BE2C (cell line): ENCODE measurements at regions not wholly inside any gene's neighbourhood (a gene's known extent, or its start where the extent isn't known, plus 50 kb on each side); places are given as distances from the start of the nearest gene placed in this dataset.

Experiments
- DNase-seq: peaks from one replicate; pipeline ENCODE4 v3.0.0-alpha.2; 2020
- H3K27me3 ChIP-seq: fragments of 250-450 bp; sonication (Bioruptor Pico); 2 replicates; pipeline ENCODE4 v1.5.1; 2020; ENCODE audit warnings: mild to moderate bottlenecking
- H3K36me3 ChIP-seq: fragments of 250-450 bp; sonication (Bioruptor Pico); 2 replicates; pipeline ENCODE4 v1.5.1; 2020; ENCODE audit warnings: mild to moderate bottlenecking
- H3K4me1 ChIP-seq: fragments of 250-450 bp; sonication (Bioruptor Pico); 2 replicates; pipeline ENCODE4 v1.5.1; 2020
- H3K4me3 ChIP-seq: 2 replicates; pipeline ENCODE4 v1.5.1; 2011; ENCODE audit warnings: low read depth, low read length
- H3K9me3 ChIP-seq: fragments of 250-450 bp; sonication (Bioruptor Pico); 2 replicates; pipeline ENCODE4 v1.5.1; 2020
- CTCF ChIP-seq: IDR thresholded peaks from 2 replicates; pipeline ENCODE4 v1.5.1; 2012; ENCODE audit warnings: mild to moderate bottlenecking, low read depth, low read length

GRCh38 chr7:26071622-26072456 is 80.2 kb upstream of the NFE2L3 start:
- no peak for DNase-seq
- Histone ChIP-seq H3K9me3 (no peaks in the 10 kb centered on the region), H3K4me3 (no peak overlapping the region), H3K4me1 (no peaks in the 10 kb centered on the region), H3K36me3 (no peaks in the 10 kb centered on the region), H3K27me3 (peaks cover 25% of the 10 kb centered on the region)
- TF ChIP-seq CTCF: no peak

GRCh38 chr7:26073041-26073440 is 79.0 kb upstream of the NFE2L3 start:
- TF ChIP-seq CTCF: no peak
- Histone ChIP-seq H3K36me3 (no peaks in the 10 kb centered on the region), H3K9me3 (no peaks in the 10 kb centered on the region), H3K4me1 (no peaks in the 10 kb centered on the region), H3K27me3 (peaks cover 27% of the 10 kb centered on the region), H3K4me3 (no peak overlapping the region)
- no peak for DNase-seq

- no peak for DNase-seq
Observed at GRCh38 chr7:26074919-26075318, 77.1 kb upstream of the NFE2L3 start.

GRCh38 chr7:26076691-26077090 is 75.3 kb upstream of the NFE2L3 start:
- H3K4me1 ChIP-seq: no peaks in the 10 kb centered on the region
- no peak for TF ChIP-seq CTCF
- H3K36me3 ChIP-seq: no peaks in the 10 kb centered on the region
- peaks cover 54% of the 10 kb centered on the region for H3K27me3 ChIP-seq
- H3K9me3 ChIP-seq: no peaks in the 10 kb centered on the region
- DNase-seq: no peak
- no peak overlapping the region for H3K4me3 ChIP-seq

More at GRCh38 chr7:26074919-26075318, 77.1 kb upstream of the NFE2L3 start:
- Histone ChIP-seq H3K27me3 (peaks cover 45% of the 10 kb centered on the region), H3K4me3 (no peak overlapping the region), H3K4me1 (no peaks in the 10 kb centered on the region), H3K36me3 (no peaks in the 10 kb centered on the region), H3K9me3 (no peaks in the 10 kb centered on the region)
- no peak for TF ChIP-seq CTCF

- no peak overlapping the region for H3K4me3 ChIP-seq
- peak; percentile 75 for DNase-seq
- TF ChIP-seq CTCF: peak; percentile 55
Observed at GRCh38 chr7:26078437-26079336, 73.3 kb upstream of the NFE2L3 start.

More at GRCh38 chr7:26078437-26079336, 73.3 kb upstream of the NFE2L3 start:
- no peaks in the 10 kb centered on the region for H3K4me1 ChIP-seq
- H3K9me3 ChIP-seq: no peaks in the 10 kb centered on the region
- H3K27me3 ChIP-seq: peaks cover 58% of the 10 kb centered on the region
- no peaks in the 10 kb centered on the region for H3K36me3 ChIP-seq
